GM18909 (cell line): ENCODE measurements at regions not wholly inside any gene's neighbourhood (a gene's known extent, or its start where the extent isn't known, plus 50 kb on each side); places are given as distances from the start of the nearest gene placed in this dataset.

Experiments used
- ATAC-seq: cut with Tn5 transposase; IDR thresholded peaks from one replicate; pipeline ENCODE4 v1.9.1; 2021; ENCODE audit warnings: mild to moderate bottlenecking; ENCODE audit not compliant: unreplicated experiment, poor library complexity

- no peak for ATAC-seq
These were observed 90.5 kb upstream of the UPP2 start for GRCh38 chr2:158011055-158011771.

GRCh38 chr2:158009399-158009798, 92.3 kb upstream of the UPP2 start:
- no peak for ATAC-seq

- ATAC-seq: no peak
These were observed 94.5 kb upstream of the UPP2 start for GRCh38 chr2:158006961-158007719.

- ATAC-seq: no peak
These were observed 97.4 kb upstream of the UPP2 start for GRCh38 chr2:158004126-158004764.

GRCh38 chr2:158002079-158002478, 99.6 kb upstream of the UPP2 start:
- ATAC-seq: no peak

- no peak for ATAC-seq
These were observed 104.9 kb upstream of the UPP2 start for GRCh38 chr2:157996799-157997198.

- no peak for ATAC-seq
These were observed 106.6 kb upstream of the UPP2 start for GRCh38 chr2:157995117-157995516.

GRCh38 chr2:157991932-157992331, 109.7 kb upstream of the UPP2 start:
- ATAC-seq: no peak

GRCh38 chr2:157990173-157990572, 111.5 kb upstream of the UPP2 start:
- no peak for ATAC-seq

- ATAC-seq: no peak
These were observed 112.4 kb upstream of the UPP2 start for GRCh38 chr2:157989227-157989626.

- no peak for ATAC-seq
These were observed 110.6 kb upstream of the ACVR1 start for GRCh38 chr2:157986761-157987160.

GRCh38 chr2:157984866-157985265, 108.7 kb upstream of the ACVR1 start:
- no peak for ATAC-seq

- no peak for ATAC-seq
These were observed 103.9 kb upstream of the ACVR1 start for GRCh38 chr2:157980020-157980419.

GRCh38 chr2:157971702-157972101, 95.6 kb upstream of the ACVR1 start:
- ATAC-seq: no peak

- ATAC-seq: no peak
These were observed 91.7 kb upstream of the ACVR1 start for GRCh38 chr2:157967856-157968255.

GRCh38 chr2:157959249-157959648, 83.1 kb upstream of the ACVR1 start:
- no peak for ATAC-seq

- no peak for ATAC-seq
These were observed 81.5 kb upstream of the ACVR1 start for GRCh38 chr2:157957596-157957995.

GRCh38 chr2:157952558-157952957, 76.4 kb upstream of the ACVR1 start:
- no peak for ATAC-seq

GRCh38 chr2:157948856-157949255, 72.7 kb upstream of the ACVR1 start:
- ATAC-seq: no peak

- no peak for ATAC-seq
These were observed 70.9 kb upstream of the ACVR1 start for GRCh38 chr2:157946919-157947557.

GRCh38 chr2:157940024-157940423, 63.9 kb upstream of the ACVR1 start:
- ATAC-seq: no peak
